C4-2B (cell line): ENCODE measurements at regions not wholly inside any gene's neighbourhood (a gene's known extent, or its start where the extent isn't known, plus 50 kb on each side); places are given as distances from the start of the nearest gene placed in this dataset.

Source experiments
- ZFX ChIP-seq: fragments of 450-650 bp; IDR thresholded peaks from 2 replicates; pipeline ENCODE4 v1.6.1; 2017
- TF ChIP-seq, protein P1 (sequence below): fragments of 450-650 bp; conservative IDR thresholded peaks from 2 replicates; pipeline ENCODE4 v1.5.1; 2017; ENCODE audit warnings: mild to moderate bottlenecking

DNA sequence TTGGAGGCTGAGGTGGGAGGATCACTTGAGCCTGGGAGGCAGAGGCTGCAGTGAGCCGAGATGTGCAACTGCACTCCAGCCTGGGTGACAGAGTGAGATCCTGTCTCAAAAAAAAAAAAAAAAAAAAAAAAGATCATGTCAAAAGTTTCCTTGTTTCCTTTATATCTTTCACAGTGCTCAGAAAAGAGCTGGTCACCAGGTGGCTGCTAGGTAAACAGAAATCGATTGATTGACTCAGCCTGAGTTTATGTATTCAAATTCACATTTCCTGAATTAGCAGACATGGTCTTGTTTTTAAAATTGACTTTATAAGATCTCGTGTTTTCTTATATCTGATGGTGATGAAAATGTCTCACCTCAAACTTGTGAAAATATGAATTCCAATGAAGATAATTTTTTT lies 261.8 kb upstream of the FANCL start:
- TF ChIP-seq, protein P1, sequence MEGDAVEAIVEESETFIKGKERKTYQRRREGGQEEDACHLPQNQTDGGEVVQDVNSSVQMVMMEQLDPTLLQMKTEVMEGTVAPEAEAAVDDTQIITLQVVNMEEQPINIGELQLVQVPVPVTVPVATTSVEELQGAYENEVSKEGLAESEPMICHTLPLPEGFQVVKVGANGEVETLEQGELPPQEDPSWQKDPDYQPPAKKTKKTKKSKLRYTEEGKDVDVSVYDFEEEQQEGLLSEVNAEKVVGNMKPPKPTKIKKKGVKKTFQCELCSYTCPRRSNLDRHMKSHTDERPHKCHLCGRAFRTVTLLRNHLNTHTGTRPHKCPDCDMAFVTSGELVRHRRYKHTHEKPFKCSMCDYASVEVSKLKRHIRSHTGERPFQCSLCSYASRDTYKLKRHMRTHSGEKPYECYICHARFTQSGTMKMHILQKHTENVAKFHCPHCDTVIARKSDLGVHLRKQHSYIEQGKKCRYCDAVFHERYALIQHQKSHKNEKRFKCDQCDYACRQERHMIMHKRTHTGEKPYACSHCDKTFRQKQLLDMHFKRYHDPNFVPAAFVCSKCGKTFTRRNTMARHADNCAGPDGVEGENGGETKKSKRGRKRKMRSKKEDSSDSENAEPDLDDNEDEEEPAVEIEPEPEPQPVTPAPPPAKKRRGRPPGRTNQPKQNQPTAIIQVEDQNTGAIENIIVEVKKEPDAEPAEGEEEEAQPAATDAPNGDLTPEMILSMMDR, result no peak
- TF ChIP-seq ZFX, result no peak
